H1 (cell line): ENCODE measurements at regions not wholly inside any gene's neighbourhood (a gene's known extent, or its start where the extent isn't known, plus 50 kb on each side); places are given as distances from the start of the nearest gene placed in this dataset.

ENCODE experiments used
- CTCF ChIA-PET: fragments of 300-600 bp; sonication (Branson Sonifier 250); formaldehyde crosslinking; loops from one replicate; lab custom pipeline; 2021; ENCODE audit not compliant: partially characterized antibody; lab: Charles Lee
- POLR2A ChIA-PET: fragments of 300-600 bp; sonication (Branson Sonifier 250); formaldehyde crosslinking; loops from one replicate; lab custom pipeline; 2021; ENCODE audit warnings: inconsistent platforms; ENCODE audit not compliant: partially characterized antibody; lab: Charles Lee
- DNase-seq, 2 experiments: peaks; one replicate each; pipeline versions ENCODE4 v3.0.0 to v3.0.0-alpha.2; 2010 to 2022; ENCODE audit warnings: low spot score in 2 of 2, low read depth in 1 of 2, mixed read lengths in 1 of 2
- FAIRE-seq: peaks from 2 replicates; lab custom pipeline; 2011; peaks lifted over from hg19 to GRCh38; lab: Jason Lieb, UNC
- H2AFZ ChIP-seq: 2 replicates; pipeline ENCODE4 v1.8.1; 2012; ENCODE audit warnings: low read length, inconsistent platforms
- H2AK5ac ChIP-seq: 2 replicates; pipeline ENCODE4 v1.6.1; 2013; ENCODE audit warnings: low read depth, low read length
- H2BK120ac ChIP-seq: replicated peaks from 2 replicates; pipeline ENCODE3; 2013; ENCODE audit warnings: low read depth, low read length, inconsistent platforms
- H2BK12ac ChIP-seq: 2 replicates; pipeline ENCODE4 v1.6.1; 2013; ENCODE audit warnings: low read depth, low read length
- H2BK15ac ChIP-seq: 2 replicates; pipeline ENCODE4 v1.6.1; 2013; ENCODE audit warnings: low read length
- H2BK20ac ChIP-seq: 2 replicates; pipeline ENCODE4 v1.6.1; 2013; ENCODE audit warnings: low read length
- H2BK5ac ChIP-seq: 2 replicates; pipeline ENCODE4 v1.6.1; 2013; ENCODE audit warnings: low read depth, low read length
- H3K14ac ChIP-seq: 2 replicates; pipeline ENCODE4 v1.6.1; 2013; ENCODE audit warnings: inconsistent platforms; ENCODE audit not compliant: insufficient read length
- H3K18ac ChIP-seq: 2 replicates; pipeline ENCODE4 v1.6.1; 2013; ENCODE audit warnings: low read length; ENCODE audit errors: extremely low read depth
- H3K23ac ChIP-seq: 2 replicates; pipeline ENCODE4 v1.6.1; 2013; ENCODE audit warnings: inconsistent platforms; ENCODE audit not compliant: insufficient read length
- H3K23me2 ChIP-seq: 2 replicates; pipeline ENCODE4 v1.6.1; 2013; ENCODE audit warnings: low read depth, low read length
- H3K27ac ChIP-seq: 2 replicates; pipeline ENCODE4 v1.6.1; 2011; ENCODE audit warnings: low read depth, low read length, inconsistent platforms
- H3K27me3 ChIP-seq, 4 experiments: replicated peaks in 1 of 4; 1 replicate in 1 of 4; 2 replicates in 3 of 4; pipeline versions ENCODE4 v1.6.1 to v1.8.1; 2011 to 2013; ENCODE audit warnings: low read length in 3 of 4, mild to moderate bottlenecking in 3 of 4, inconsistent platforms in 2 of 4, mixed read lengths in 2 of 4, moderate library complexity in 1 of 4; ENCODE audit not compliant: control insufficient read depth in 3 of 4, insufficient read depth in 3 of 4; ENCODE audit errors: extremely low read depth in 1 of 4
- H3K36me3 ChIP-seq, 4 experiments: 2 replicates each; pipeline versions ENCODE4 v1.6.1 to v1.8.1; 2011 to 2013; ENCODE audit warnings: mild to moderate bottlenecking in 4 of 4, low read length in 3 of 4, moderate library complexity in 2 of 4, control low read depth in 1 of 4, inconsistent platforms in 1 of 4; ENCODE audit not compliant: insufficient read depth in 4 of 4, control insufficient read depth in 2 of 4
- H3K4ac ChIP-seq: replicated peaks from 2 replicates; pipeline ENCODE3; 2013; ENCODE audit warnings: low read length, low read depth, mixed read lengths, inconsistent platforms; ENCODE audit not compliant: insufficient read length
- H3K4me1 ChIP-seq, 4 experiments: replicated peaks in 1 of 4; 1 replicate in 1 of 4; 2 replicates in 3 of 4; pipeline versions ENCODE4 v1.6.1 to v1.8.1; 2011 to 2013; ENCODE audit warnings: low read length in 3 of 4, inconsistent platforms in 2 of 4, mixed read lengths in 1 of 4; ENCODE audit not compliant: insufficient read depth in 4 of 4, control insufficient read depth in 3 of 4
- H3K4me2 ChIP-seq, 2 experiments: 2 replicates each; pipeline versions ENCODE4 v1.6.1 to v1.8.1; 2011 to 2013; ENCODE audit warnings: low read depth in 2 of 2, low read length in 2 of 2, control low read depth in 1 of 2, inconsistent platforms in 1 of 2, mild to moderate bottlenecking in 1 of 2; ENCODE audit not compliant: insufficient read depth in 1 of 2
- H3K4me3 ChIP-seq, 4 experiments: fragments of 200-600, 300-600 bp in 1 of 4; sonication (generic), shearing (Covaris generic), sonication (Bioruptor Twin) in 1 of 4; 2 replicates each; pipeline versions ENCODE4 v1.5.1 to v1.8.1; 2011 to 2016; ENCODE audit warnings: low read length in 4 of 4, low read depth in 3 of 4, control low read depth in 2 of 4, inconsistent platforms in 2 of 4, mild to moderate bottlenecking in 2 of 4, mixed read lengths in 1 of 4, moderate library complexity in 1 of 4; ENCODE audit not compliant: insufficient read depth in 2 of 4; ENCODE audit errors: extremely low read depth in 1 of 4
- H3K56ac ChIP-seq: replicated peaks from 2 replicates; pipeline ENCODE3; 2013; ENCODE audit warnings: low read depth, mild to moderate bottlenecking, mixed read lengths, low read length, inconsistent platforms; ENCODE audit not compliant: insufficient read length
- H3K79me1 ChIP-seq: 2 replicates; pipeline ENCODE4 v1.6.1; 2013; ENCODE audit warnings: low read depth, low read length, control low read depth
- H3K79me2 ChIP-seq, 2 experiments: 2 replicates each; pipeline versions ENCODE4 v1.6.1 to v1.8.1; 2012 to 2013; ENCODE audit warnings: low read length in 2 of 2, mild to moderate bottlenecking in 2 of 2, inconsistent platforms in 1 of 2; ENCODE audit not compliant: insufficient read depth in 2 of 2, control insufficient read depth in 1 of 2
- H3K9ac ChIP-seq, 4 experiments: replicated peaks in 1 of 4; 1 replicate in 1 of 4; 2 replicates in 3 of 4; pipeline versions ENCODE4 v1.6.1 to v1.8.1; 2011 to 2013; ENCODE audit warnings: low read depth in 3 of 4, low read length in 3 of 4, control low read depth in 2 of 4, mild to moderate bottlenecking in 2 of 4, moderate library complexity in 2 of 4, inconsistent platforms in 1 of 4; ENCODE audit errors: extremely low read depth in 1 of 4
- H3K9me3 ChIP-seq, 2 experiments: 2 replicates each; pipeline versions ENCODE4 v1.6.1 to v1.8.1; 2012 to 2013; ENCODE audit warnings: mild to moderate bottlenecking in 2 of 2, moderate library complexity in 2 of 2, control low read depth in 1 of 2, inconsistent platforms in 1 of 2, low read depth in 1 of 2, low read length in 1 of 2, mixed read lengths in 1 of 2; ENCODE audit not compliant: insufficient read depth in 2 of 2
- H4K20me1 ChIP-seq, 2 experiments: replicated peaks in 1 of 2; 2 replicates each; pipeline versions ENCODE3 to v1.8.1; 2011 to 2013; ENCODE audit warnings: inconsistent platforms in 2 of 2, low read length in 2 of 2, mild to moderate bottlenecking in 1 of 2; ENCODE audit not compliant: insufficient read depth in 2 of 2, control insufficient read depth in 1 of 2
- H4K5ac ChIP-seq: 2 replicates; pipeline ENCODE4 v1.6.1; 2013; ENCODE audit warnings: low read length, low read depth, mixed read lengths, inconsistent platforms; ENCODE audit not compliant: insufficient read length
- H4K8ac ChIP-seq: 2 replicates; pipeline ENCODE4 v1.8.0; 2013; ENCODE audit warnings: mild to moderate bottlenecking, moderate library complexity, low read length, inconsistent platforms; ENCODE audit not compliant: insufficient read depth; ENCODE audit errors: extremely low read depth
- H4K91ac ChIP-seq: replicated peaks from 2 replicates; pipeline ENCODE3; 2013; ENCODE audit warnings: low read length, mixed read lengths, inconsistent platforms; ENCODE audit not compliant: insufficient read length
- ATF2 ChIP-seq: IDR thresholded peaks from 2 replicates; pipeline ENCODE4 v1.6.1; 2012; ENCODE audit warnings: low read length, inconsistent platforms
- BACH1 ChIP-seq: IDR thresholded peaks from 2 replicates; pipeline ENCODE4 v1.6.1; 2012; ENCODE audit warnings: low read length, improper control_type of control experiment
- CEBPB ChIP-seq: IDR thresholded peaks from 2 replicates; pipeline ENCODE4 v1.6.1; 2012; ENCODE audit warnings: low read depth, low read length
- JUN ChIP-seq: IDR thresholded peaks from 2 replicates; pipeline ENCODE4 v1.6.1; 2011; ENCODE audit warnings: low read depth, mild to moderate bottlenecking, improper control_type of control experiment, low read length
- PHF8 ChIP-seq: fragments of 200-600 bp; sonication (generic); conservative IDR thresholded peaks from 2 replicates; pipeline ENCODE4 v1.7.1; 2012; ENCODE audit warnings: low read depth, mild to moderate bottlenecking, inconsistent platforms, low read length, moderate library complexity
- SIN3A ChIP-seq, 2 experiments: IDR thresholded peaks in 1 of 2; conservative IDR thresholded peaks in 1 of 2; 2 replicates each; pipeline ENCODE4 v1.6.1; 2011 to 2012; ENCODE audit warnings: low read length in 2 of 2, improper control_type of control experiment in 1 of 2, low read depth in 1 of 2, mild to moderate bottlenecking in 1 of 2
- SIX5 ChIP-seq: IDR thresholded peaks from 2 replicates; pipeline ENCODE4 v1.6.1; 2011; ENCODE audit warnings: mild to moderate bottlenecking, low read depth, low read length
- TBP ChIP-seq: IDR thresholded peaks from 2 replicates; pipeline ENCODE4 v1.6.1; 2011; ENCODE audit warnings: low read depth, low read length, improper control_type of control experiment
- TCF12 ChIP-seq: IDR thresholded peaks from 2 replicates; pipeline ENCODE4 v1.6.1; 2011; ENCODE audit warnings: low read depth, mild to moderate bottlenecking, low read length
- YY1 ChIP-seq: IDR thresholded peaks from 2 replicates; pipeline ENCODE4 v1.6.1; 2011; ENCODE audit warnings: low read depth, mild to moderate bottlenecking, low read length
- WGBS, 2 experiments: shearing (Covaris generic) in 1 of 2; methylation state at CpG; one replicate each; pipeline versions ENCODE4 v1.1.6 to v1.1.7; 2013 to 2015; ENCODE audit warnings: low lambda C conversion rate in 2 of 2, mixed read lengths in 2 of 2, inconsistent platforms in 1 of 2, low coverage in 1 of 2, missing lambda C conversion rate in 1 of 2; ENCODE audit not compliant: insufficient replicate concordance in 2 of 2, insufficient coverage in 1 of 2, insufficient read length in 1 of 2; ENCODE audit errors: extremely low coverage in 1 of 2, missing lambda C conversion rate in 1 of 2; 5-methylcytosine and 5-hydroxymethylcytosine counted together
- TF ChIP-seq, protein P1 (sequence below): IDR thresholded peaks from 2 replicates; pipeline ENCODE4 v1.6.1; 2011; ENCODE audit warnings: low read length, improper control_type of control experiment
- TF ChIP-seq, protein P2 (sequence below): IDR thresholded peaks from 2 replicates; pipeline ENCODE4 v1.6.1; 2012; ENCODE audit warnings: inconsistent platforms

- no peaks in the 10 kb centered on the region for H3K79me1 ChIP-seq
- ChIA-PET CTCF (no interaction called here), POLR2A (no interaction called here)
- no peak overlapping the region for H3K4me2 ChIP-seq
- no peaks in the 10 kb centered on the region for H3K36me3 ChIP-seq
- no peak overlapping the region for H2BK15ac ChIP-seq
- FAIRE-seq, result no peak
- no peaks in the 10 kb centered on the region for H3K4me1 ChIP-seq
- no peak overlapping the region for H3K14ac ChIP-seq
- no peak overlapping the region for H3K23ac ChIP-seq
- no peak overlapping the region for H3K9ac ChIP-seq
- no peak overlapping the region for H2BK12ac ChIP-seq
- no peak overlapping the region for H4K8ac ChIP-seq
- no peak overlapping the region for H4K91ac ChIP-seq
- 96% methylated on average over 1 of the region's 1 CpG; no CpG with 5 or more reads in 1 of the 2 experiments for WGBS, 2 experiments
- H2AK5ac ChIP-seq, result no peak overlapping the region
- no peak overlapping the region for H4K5ac ChIP-seq
- H4K20me1 ChIP-seq, result no peaks in the 10 kb centered on the region
- H3K18ac ChIP-seq, result no peak overlapping the region
- no peak overlapping the region for H3K56ac ChIP-seq
- no peak overlapping the region for H2BK20ac ChIP-seq
- no peak overlapping the region for H3K4me3 ChIP-seq
- no peak overlapping the region for H2BK120ac ChIP-seq
- no peaks in the 10 kb centered on the region for H3K23me2 ChIP-seq
- H3K27ac ChIP-seq, result no peak overlapping the region
- H3K27me3 ChIP-seq, result no peaks in the 10 kb centered on the region
- H3K9me3 ChIP-seq, result peaks cover 6 to 24% of the 10 kb centered on the region in 2 experiments; a peak in 3 of 4 replicates
- H3K79me2 ChIP-seq, result no peaks in the 10 kb centered on the region
- H2AFZ ChIP-seq, result no peak overlapping the region
- H2BK5ac ChIP-seq, result no peak overlapping the region
- DNase-seq, result no peak
- no peak overlapping the region for H3K4ac ChIP-seq
- TF ChIP-seq TBP (no peak), SIX5 (no peak), SIN3A (conservative IDR thresholded peaks at IDR 0.05 in 1 of 2, IDR thresholded peaks at IDR 0.05 in 1 of 2; ENCODE audit: low read depth in 1 of 2, low read length in 2 of 2) (no peak), PHF8 (no peak), ATF2 (no peak), BACH1 (no peak), JUN (no peak), CEBPB (no peak), TCF12 (no peak), YY1 (no peak)
- TF ChIP-seq, protein P1, sequence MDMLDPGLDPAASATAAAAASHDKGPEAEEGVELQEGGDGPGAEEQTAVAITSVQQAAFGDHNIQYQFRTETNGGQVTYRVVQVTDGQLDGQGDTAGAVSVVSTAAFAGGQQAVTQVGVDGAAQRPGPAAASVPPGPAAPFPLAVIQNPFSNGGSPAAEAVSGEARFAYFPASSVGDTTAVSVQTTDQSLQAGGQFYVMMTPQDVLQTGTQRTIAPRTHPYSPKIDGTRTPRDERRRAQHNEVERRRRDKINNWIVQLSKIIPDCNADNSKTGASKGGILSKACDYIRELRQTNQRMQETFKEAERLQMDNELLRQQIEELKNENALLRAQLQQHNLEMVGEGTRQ, result no peak
- TF ChIP-seq, protein P2, sequence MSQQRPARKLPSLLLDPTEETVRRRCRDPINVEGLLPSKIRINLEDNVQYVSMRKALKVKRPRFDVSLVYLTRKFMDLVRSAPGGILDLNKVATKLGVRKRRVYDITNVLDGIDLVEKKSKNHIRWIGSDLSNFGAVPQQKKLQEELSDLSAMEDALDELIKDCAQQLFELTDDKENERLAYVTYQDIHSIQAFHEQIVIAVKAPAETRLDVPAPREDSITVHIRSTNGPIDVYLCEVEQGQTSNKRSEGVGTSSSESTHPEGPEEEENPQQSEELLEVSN, result no peak
Measured at GRCh38 chr20:55855052-55855451, 150.3 kb downstream of the CBLN4 start.
